Activated T-helper 2 cell treated with anti-CD3 and anti-CD28 coated beads, Interferon-gamma antibody, Interleukin-2, Interleukin-4, amounts not matched to agents 10 μg/mL and 5 μg/mL and 100 μg/mL, durations not matched to agents 14 hours and 24 hours and 36 hours (primary cell): ENCODE measurements at regions not wholly inside any gene's neighbourhood (a gene's known extent, or its start where the extent isn't known, plus 50 kb on each side); places are given as distances from the start of the nearest gene placed in this dataset.

Source experiments
- DNase-seq: peaks from one replicate; pipeline ENCODE4 v3.0.0; 2021; ENCODE audit warnings: low spot score
- H3K27ac Mint-ChIP-seq: one replicate; pipeline ENCODE4 v1.8.0; 2021; ENCODE audit warnings: mixed read lengths
- H3K27me3 Mint-ChIP-seq: one replicate; pipeline ENCODE4 v1.8.0; 2021; ENCODE audit warnings: low read depth, mixed read lengths
- H3K36me3 Mint-ChIP-seq: one replicate; pipeline ENCODE4 v1.8.0; 2021; ENCODE audit warnings: low read depth, mixed read lengths
- H3K4me1 Mint-ChIP-seq: one replicate; pipeline ENCODE4 v1.8.0; 2021; ENCODE audit warnings: low read depth, mixed read lengths
- H3K4me3 Mint-ChIP-seq: one replicate; pipeline ENCODE4 v1.8.0; 2021; ENCODE audit warnings: low read depth, mild to moderate bottlenecking, moderate library complexity, mixed read lengths
- H3K9me3 Mint-ChIP-seq: one replicate; pipeline ENCODE4 v1.8.0; 2021; ENCODE audit warnings: mixed read lengths
- intact Hi-C: fragments of 100-400 bp; cut with micrococcal nuclease; formaldehyde crosslinking; loops from one replicate; pipeline ENCODE4 v1.15.1; 2023

GRCh38 chr11:130727157-130728119, 188.8 kb downstream of the SNX19 start:
- H3K36me3 Mint-ChIP-seq = no peaks in the 10 kb centered on the region
- H3K4me3 Mint-ChIP-seq = no peak overlapping the region
- no peak for DNase-seq
- H3K9me3 Mint-ChIP-seq = peaks cover 19% of the 10 kb centered on the region
- no peaks in the 10 kb centered on the region for H3K4me1 Mint-ChIP-seq
- intact Hi-C loops = no loop called here
- H3K27ac Mint-ChIP-seq = no peak overlapping the region
- no peaks in the 10 kb centered on the region for H3K27me3 Mint-ChIP-seq

DNA sequence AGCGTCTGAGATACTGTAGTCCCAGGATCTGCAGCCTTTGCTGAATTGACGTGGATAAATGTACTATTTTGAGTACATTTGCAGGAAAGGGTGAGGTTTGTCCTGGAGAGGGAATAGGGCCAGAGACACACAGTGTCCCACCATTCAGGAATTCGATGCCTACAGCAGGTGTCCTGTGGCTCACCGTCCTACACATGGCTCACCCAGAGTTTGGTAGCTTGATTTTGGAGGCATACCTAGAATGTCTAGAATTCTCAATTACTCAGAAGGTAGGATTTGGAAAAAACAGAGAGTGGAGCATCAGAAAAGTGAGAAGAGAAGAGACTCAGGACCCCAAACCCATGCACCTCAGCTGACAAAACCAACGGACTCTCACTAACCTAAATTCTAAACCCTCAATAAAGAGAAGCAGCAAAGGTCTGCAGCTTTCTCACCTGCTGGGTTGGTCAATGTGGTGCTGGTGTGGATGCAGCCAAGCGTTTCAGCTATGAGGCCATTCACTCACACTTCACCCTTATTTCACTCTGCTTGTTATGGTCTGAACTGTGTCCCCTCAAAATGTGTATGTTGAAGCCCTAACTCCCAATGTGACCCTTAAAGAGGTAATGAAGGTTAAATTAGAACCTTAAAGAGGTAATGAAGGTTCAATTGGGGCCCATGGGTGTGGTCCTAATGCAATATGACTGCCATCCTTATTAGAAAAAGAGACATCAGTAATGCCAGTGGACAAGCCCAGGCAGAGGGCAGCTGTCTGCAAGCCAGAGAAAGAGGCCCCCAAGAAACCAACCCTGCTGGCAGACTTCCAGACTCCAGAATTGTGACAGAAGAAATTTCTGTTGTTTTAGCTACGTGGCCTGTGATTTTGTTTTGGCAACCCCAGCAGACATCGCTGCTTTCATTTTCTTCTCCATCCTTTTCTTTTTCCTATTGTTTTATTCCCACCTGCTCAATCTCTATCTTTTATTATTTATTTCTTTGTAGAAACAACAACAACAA, 187.8 kb downstream of the SNX19 start:
- Mint-ChIP-seq H3K27me3 (no peaks in the 10 kb centered on the region), H3K36me3 (no peaks in the 10 kb centered on the region), H3K9me3 (peaks cover 19% of the 10 kb centered on the region), H3K4me3 (no peak overlapping the region), H3K4me1 (no peaks in the 10 kb centered on the region), H3K27ac (no peak overlapping the region)
- no peak for DNase-seq
- intact Hi-C loops = no loop called here

DNA sequence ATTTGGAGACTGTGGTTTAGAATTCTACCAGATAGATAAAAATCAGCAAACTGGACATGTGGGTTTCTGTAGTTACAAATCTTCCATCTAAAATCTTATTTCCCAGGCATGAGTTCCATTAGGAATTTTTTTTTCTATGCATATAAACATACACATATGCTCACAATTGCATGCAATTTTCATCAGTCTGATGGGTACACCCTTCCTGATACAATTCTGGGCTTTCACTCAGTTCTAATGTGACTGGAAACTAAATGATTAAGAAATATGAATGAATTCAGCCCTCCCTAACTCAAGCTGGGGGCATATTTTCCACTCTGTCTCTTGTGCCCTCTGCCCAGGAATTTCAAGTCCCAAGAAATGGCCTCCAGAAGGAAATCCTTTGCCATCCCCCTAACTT, 187.1 kb downstream of the SNX19 start:
- intact Hi-C loops = no loop called here
- no peaks in the 10 kb centered on the region for H3K36me3 Mint-ChIP-seq
- H3K9me3 Mint-ChIP-seq = peaks cover 19% of the 10 kb centered on the region
- H3K4me3 Mint-ChIP-seq = no peak overlapping the region
- no peak for DNase-seq
- no peak overlapping the region for H3K27ac Mint-ChIP-seq
- no peaks in the 10 kb centered on the region for H3K4me1 Mint-ChIP-seq
- H3K27me3 Mint-ChIP-seq = no peaks in the 10 kb centered on the region

- Mint-ChIP-seq H3K4me1 (no peaks in the 10 kb centered on the region), H3K4me3 (no peak overlapping the region), H3K9me3 (peaks cover 21% of the 10 kb centered on the region), H3K27me3 (no peaks in the 10 kb centered on the region), H3K36me3 (no peaks in the 10 kb centered on the region), H3K27ac (no peak overlapping the region)
- DNase-seq = no peak
- intact Hi-C loops = no loop called here
Observed at GRCh38 chr11:130729678-130730300, 186.5 kb downstream of the SNX19 start.

DNA sequence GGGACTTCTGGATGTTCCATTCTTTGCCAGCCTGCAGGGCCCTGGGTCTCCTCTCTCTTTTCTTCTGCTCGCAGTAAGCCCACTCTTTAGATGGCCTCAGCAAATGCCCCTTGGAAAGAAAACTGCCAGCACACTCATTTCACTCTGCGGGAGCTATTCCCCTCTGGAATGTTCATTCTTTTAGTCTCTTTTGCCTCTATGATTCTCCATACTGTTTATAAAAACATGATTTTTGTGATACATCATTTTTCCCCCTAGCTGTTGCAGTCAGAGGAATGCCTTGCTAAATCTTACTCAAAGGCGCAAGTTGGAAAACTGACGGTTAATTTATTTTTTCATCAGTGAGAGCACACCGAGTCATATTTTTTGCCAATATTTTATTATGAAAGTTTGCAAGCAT, 184.9 kb downstream of the SNX19 start:
- Mint-ChIP-seq H3K9me3 (peaks cover 30% of the 10 kb centered on the region), H3K4me3 (no peak overlapping the region), H3K27ac (no peak overlapping the region), H3K27me3 (no peaks in the 10 kb centered on the region), H3K4me1 (peaks cover 5% of the 10 kb centered on the region), H3K36me3 (no peaks in the 10 kb centered on the region)
- intact Hi-C loops = no loop called here
- DNase-seq = no peak

GRCh38 chr11:130732476-130732875, 183.8 kb downstream of the SNX19 start:
- no peak overlapping the region for H3K4me3 Mint-ChIP-seq
- no peaks in the 10 kb centered on the region for H3K27me3 Mint-ChIP-seq

GRCh38 chr11:130737041-130737830, 179.0 kb downstream of the SNX19 start:
- intact Hi-C loops = no loop called here
- DNase-seq = no peak
- Mint-ChIP-seq H3K27ac (no peak overlapping the region), H3K36me3 (no peaks in the 10 kb centered on the region), H3K4me1 (peaks cover 9% of the 10 kb centered on the region), H3K4me3 (no peak overlapping the region), H3K27me3 (no peaks in the 10 kb centered on the region), H3K9me3 (peaks cover 25% of the 10 kb centered on the region)

More at GRCh38 chr11:130732476-130732875, 183.8 kb downstream of the SNX19 start:
- intact Hi-C loops = no loop called here
- DNase-seq = no peak
- Mint-ChIP-seq H3K36me3 (no peaks in the 10 kb centered on the region), H3K9me3 (peaks cover 30% of the 10 kb centered on the region), H3K4me1 (peaks cover 8% of the 10 kb centered on the region), H3K27ac (no peak overlapping the region)

- H3K36me3 Mint-ChIP-seq = no peaks in the 10 kb centered on the region
- no peaks in the 10 kb centered on the region for H3K27me3 Mint-ChIP-seq
- intact Hi-C loops = no loop called here
- H3K4me3 Mint-ChIP-seq = no peak overlapping the region
- peaks cover 9% of the 10 kb centered on the region for H3K4me1 Mint-ChIP-seq
- no peak for DNase-seq
- peaks cover 25% of the 10 kb centered on the region for H3K9me3 Mint-ChIP-seq
- no peak overlapping the region for H3K27ac Mint-ChIP-seq
Observed at GRCh38 chr11:130737866-130738431, 178.3 kb downstream of the SNX19 start.

DNA sequence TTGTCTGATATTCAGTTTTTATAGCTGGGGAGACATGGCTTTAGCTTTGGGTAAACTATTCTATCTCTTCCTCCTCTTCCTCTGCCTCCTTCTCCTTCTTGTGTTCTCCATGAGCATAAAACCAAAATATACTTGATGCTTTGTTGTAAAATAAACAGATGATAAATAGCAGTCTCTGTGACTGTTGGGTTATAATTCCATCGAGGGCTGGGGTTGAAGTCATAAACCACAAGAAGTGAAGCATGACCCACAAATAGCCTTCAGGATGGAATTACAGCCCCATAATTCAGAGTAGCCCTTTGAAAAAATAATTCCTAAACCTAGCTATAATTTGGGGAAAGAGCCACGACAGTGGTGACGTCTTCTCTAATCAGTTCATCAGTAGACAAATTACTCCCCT, 177.7 kb downstream of the SNX19 start:
- Mint-ChIP-seq H3K4me1 (peaks cover 9% of the 10 kb centered on the region), H3K27ac (no peak overlapping the region), H3K9me3 (peaks cover 25% of the 10 kb centered on the region), H3K27me3 (no peaks in the 10 kb centered on the region), H3K36me3 (no peaks in the 10 kb centered on the region), H3K4me3 (no peak overlapping the region)
- intact Hi-C loops = no loop called here
- no peak for DNase-seq

GRCh38 chr11:130740819-130741218, 175.5 kb downstream of the SNX19 start:
- H3K27me3 Mint-ChIP-seq = no peaks in the 10 kb centered on the region
- intact Hi-C loops = no loop called here
- no peaks in the 10 kb centered on the region for H3K36me3 Mint-ChIP-seq
- H3K9me3 Mint-ChIP-seq = peaks cover 14% of the 10 kb centered on the region
- H3K4me1 Mint-ChIP-seq = peaks cover 4% of the 10 kb centered on the region
- H3K27ac Mint-ChIP-seq = no peak overlapping the region
- no peak for DNase-seq
- H3K4me3 Mint-ChIP-seq = no peak overlapping the region

GRCh38 chr11:130744794-130745193, 171.5 kb downstream of the SNX19 start:
- peaks cover 5% of the 10 kb centered on the region for H3K27me3 Mint-ChIP-seq
- H3K36me3 Mint-ChIP-seq = no peaks in the 10 kb centered on the region
- intact Hi-C loops = no loop called here
- H3K4me1 Mint-ChIP-seq = no peaks in the 10 kb centered on the region
- DNase-seq = no peak
- no peak overlapping the region for H3K27ac Mint-ChIP-seq
- H3K9me3 Mint-ChIP-seq = peaks cover 14% of the 10 kb centered on the region
- no peak overlapping the region for H3K4me3 Mint-ChIP-seq

DNA sequence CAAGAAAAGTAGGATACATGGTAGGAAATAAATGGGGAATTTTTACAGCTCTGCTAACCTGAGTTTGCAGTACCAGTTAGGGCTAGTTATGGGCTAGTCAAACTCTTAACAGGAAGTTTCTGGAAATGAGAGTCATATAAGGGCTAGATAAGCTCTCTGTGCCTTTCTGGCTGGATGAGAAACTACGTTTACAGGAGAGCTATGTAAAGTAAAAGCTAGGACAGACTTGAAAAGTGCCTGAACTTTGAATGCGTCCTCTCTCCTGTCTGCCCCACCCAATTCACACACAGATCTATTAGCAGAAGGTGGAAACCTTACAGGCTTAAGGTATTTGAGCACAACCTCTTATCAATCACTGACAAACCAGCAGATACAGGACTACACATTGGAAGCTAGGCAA, 167.1 kb downstream of the SNX19 start:
- Mint-ChIP-seq H3K27me3 (peaks cover 13% of the 10 kb centered on the region), H3K9me3 (no peaks in the 10 kb centered on the region), H3K4me1 (no peaks in the 10 kb centered on the region), H3K36me3 (no peaks in the 10 kb centered on the region), H3K27ac (no peak overlapping the region), H3K4me3 (no peak overlapping the region)
- intact Hi-C loops = no loop called here
- no peak for DNase-seq
